Stromal cell of bone marrow (primary cell): ENCODE measurements at regions not wholly inside any gene's neighbourhood (a gene's known extent, or its start where the extent isn't known, plus 50 kb on each side); places are given as distances from the start of the nearest gene placed in this dataset.

ENCODE experiments used
- DNase-seq: peaks from one replicate; pipeline ENCODE4 v3.0.0-alpha.2; 2012; ENCODE audit warnings: low read depth

DNA sequence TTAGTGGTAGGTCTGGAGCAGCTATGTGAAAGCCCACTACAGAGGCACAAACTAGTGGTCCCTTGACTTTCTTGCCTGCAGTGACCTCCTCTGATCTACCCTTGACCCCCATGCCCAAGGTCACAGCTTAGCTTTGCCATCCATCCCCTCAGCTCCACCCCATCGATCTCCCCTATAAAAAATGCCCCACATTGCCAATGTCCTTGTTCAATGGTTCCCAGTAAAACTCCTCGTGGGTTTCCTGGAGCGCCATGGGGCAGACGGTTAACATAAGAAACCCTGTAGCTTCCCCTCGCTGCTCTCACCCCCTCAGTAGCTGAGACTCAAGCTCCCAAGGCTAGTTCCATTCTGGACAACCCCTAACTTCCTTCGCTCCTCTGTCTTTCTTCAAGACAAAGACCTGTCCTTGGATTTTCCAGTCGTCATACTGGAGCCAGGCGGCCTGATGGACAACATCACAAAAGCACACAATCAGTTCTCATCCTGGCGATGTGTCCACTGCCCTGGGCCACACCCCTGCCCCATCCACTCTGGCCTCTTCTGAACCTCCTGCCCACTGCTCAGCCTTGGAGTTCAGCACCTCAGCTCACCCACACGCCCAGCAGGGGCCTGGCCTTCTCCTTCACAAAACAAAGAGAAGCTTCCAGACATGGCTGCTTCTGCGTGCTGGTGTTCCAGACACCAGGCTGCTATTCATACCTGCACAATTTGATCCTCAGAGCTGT, 1429.3 kb downstream of the BRD1 start:
- no peak for DNase-seq

- no peak for DNase-seq
Measured at GRCh38 chr22:48397531-48398180, 1430.0 kb downstream of the BRD1 start.

DNA sequence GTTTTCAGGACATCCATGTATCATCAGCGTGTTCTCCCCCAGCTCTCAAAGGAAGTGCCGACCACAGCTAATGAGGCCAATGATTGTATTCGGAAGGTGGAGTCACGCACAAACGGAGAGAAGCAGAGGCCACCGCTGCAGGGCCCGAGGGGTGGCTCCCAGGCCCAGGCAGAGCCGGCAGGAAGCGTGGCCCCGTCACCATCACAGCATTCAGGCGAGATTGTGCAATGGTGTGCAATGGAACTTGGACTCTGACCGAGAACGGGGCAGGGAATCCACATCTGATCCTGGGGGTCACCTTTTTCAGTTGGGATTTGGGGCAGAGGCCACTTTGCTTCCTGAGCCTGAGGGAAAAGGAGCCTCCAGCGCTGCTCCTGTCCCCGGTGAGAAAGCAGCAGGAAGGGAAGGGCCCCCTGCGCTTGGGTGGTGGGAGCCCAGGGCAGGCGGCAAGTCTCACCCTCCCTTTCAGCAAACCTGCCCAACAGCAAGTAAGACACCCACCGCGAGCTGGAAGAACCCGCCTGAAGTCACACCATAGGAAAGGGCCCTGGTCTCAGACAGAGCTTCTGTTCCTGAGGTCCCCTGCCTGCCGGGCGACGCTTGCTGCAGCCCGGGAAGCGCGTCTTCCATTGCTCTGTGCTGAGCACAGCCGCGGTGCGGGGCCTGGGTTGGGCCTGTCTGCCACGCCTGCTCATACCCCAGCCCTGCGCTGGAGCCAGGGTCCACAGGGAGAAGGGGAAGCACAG, 1430.7 kb downstream of the BRD1 start:
- no peak for DNase-seq

GRCh38 chr22:48396091-48396784, 1431.4 kb downstream of the BRD1 start:
- no peak for DNase-seq

DNA sequence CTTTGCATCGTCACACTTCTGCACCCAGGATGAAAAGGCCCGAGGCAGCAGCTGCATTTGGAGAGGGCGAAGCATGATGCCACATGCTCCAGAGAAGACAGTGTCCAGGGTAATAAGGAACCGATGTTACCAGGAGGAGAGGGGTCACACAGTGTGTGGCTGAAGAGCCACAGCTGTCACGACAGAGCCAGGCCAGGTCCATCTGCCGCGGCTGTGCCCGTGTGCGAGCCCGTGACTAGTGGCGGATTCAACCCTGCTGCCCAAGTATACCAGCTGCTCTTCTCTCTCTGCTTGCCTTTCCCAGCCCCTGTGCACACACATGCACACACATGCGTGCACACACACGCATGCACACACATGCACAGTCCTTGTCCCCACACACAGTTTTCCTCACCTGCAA, 1432.5 kb downstream of the BRD1 start:
- DNase-seq = no peak

- no peak for DNase-seq
Measured at GRCh38 chr22:48394787-48395186, 1432.9 kb downstream of the BRD1 start.

- DNase-seq = no peak
Measured at GRCh38 chr22:48393885-48394284, 1433.8 kb downstream of the BRD1 start.

DNA sequence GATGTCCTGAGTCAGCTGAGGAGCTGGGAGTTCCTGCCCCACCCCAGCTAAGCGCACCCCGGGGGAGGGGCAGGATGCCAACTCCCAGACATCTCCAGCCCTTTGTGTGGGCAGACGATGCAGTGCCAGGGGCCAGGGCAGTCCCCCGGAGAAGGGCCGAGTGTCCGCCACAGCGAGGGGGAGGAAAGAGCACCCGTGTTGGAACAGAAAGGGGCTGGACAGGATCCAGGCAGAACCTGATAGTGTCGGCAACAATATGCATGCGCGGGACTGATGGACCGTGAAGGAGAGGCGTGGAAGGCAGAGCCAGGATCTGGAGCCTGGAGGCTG, 1434.7 kb downstream of the BRD1 start:
- DNase-seq = no peak

GRCh38 chr22:48391820-48392219, 1435.9 kb downstream of the BRD1 start:
- DNase-seq = no peak

GRCh38 chr22:48391171-48391711, 1436.4 kb downstream of the BRD1 start:
- no peak for DNase-seq

DNA sequence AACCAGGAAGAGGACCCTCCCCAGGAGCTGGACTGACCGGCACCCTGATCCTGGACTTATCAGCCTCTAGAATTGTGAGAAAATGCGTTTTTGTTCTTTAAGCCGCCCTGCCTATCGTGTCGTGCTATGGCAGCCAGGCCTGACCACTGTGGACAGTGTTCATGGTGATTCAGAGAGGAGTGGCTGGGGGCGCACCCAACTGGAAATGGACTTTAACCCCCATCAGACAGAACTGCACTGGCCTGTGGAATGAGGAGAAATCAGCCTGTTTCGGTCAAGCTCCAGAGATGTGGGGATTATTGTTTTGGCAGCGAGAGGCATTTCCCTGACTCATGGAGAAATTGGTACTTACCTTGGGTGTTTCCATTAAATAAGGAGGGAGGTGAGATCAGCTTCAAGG, 1437.8 kb downstream of the BRD1 start:
- DNase-seq = no peak

DNA sequence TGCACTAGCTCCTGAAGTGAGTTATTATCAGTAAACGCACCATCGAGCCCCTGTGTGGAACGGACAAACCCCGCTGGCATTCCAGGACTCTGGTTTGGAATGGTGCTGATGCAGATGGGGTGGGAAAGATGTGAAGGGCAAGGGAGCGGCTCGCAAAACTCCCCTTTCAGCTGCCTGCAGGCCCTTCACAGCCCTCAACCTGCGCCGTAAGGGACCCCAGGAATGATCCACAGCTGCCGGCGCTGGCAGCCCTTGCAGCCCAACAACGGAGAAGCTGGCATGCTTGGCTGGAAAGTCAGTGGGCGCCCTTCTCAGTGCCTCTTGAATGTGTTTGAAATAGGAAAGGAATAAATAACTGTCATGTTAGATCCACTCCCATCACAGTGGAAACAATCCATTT, 1445.5 kb downstream of the BRD1 start:
- DNase-seq = no peak

- DNase-seq = no peak
Measured at GRCh38 chr22:48380016-48380665, 1447.5 kb downstream of the BRD1 start.

- no peak for DNase-seq
Measured at GRCh38 chr22:48379371-48379770, 1448.3 kb downstream of the BRD1 start.

- DNase-seq = no peak
Measured at GRCh38 chr22:48378673-48379072, 1449.0 kb downstream of the BRD1 start.

DNA sequence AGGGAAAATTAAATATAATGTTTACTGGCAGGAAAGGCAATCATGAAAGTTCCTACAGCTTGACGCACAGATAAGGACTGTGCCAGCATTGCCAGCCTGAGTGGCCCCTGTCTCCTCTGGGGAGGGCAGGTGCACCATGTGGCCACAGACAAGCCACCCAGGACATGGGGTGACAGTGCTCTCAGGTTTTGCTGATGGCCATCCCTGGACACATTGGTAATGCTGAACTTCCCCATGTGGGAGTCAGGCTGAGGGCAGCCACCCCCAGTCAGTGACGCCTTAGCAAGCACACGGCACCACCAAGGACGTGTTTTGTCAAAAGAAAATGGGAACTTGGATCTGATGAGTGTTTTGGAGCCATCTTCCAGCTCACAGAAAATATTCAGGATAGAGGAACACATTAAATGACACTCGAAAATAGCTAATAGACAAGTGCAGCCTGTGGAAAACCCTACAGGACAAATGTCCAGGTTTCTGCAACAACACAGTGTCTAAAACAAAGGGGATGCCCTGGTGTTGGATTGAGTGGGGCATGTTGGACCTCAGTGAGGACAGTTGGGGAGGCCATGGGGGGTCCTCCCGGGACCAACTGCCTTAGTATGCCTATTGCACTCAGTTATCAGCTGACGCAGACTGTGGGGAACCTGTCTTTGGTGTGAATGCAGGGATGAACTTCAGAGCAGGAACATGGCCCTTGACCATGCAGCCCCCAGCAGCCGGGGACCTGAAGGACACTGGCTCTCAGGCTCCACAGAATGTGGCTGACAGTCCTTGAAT, 1450.5 kb downstream of the BRD1 start:
- no peak for DNase-seq

- no peak for DNase-seq
Measured at GRCh38 chr22:48376428-48376827, 1451.2 kb downstream of the BRD1 start.

DNA sequence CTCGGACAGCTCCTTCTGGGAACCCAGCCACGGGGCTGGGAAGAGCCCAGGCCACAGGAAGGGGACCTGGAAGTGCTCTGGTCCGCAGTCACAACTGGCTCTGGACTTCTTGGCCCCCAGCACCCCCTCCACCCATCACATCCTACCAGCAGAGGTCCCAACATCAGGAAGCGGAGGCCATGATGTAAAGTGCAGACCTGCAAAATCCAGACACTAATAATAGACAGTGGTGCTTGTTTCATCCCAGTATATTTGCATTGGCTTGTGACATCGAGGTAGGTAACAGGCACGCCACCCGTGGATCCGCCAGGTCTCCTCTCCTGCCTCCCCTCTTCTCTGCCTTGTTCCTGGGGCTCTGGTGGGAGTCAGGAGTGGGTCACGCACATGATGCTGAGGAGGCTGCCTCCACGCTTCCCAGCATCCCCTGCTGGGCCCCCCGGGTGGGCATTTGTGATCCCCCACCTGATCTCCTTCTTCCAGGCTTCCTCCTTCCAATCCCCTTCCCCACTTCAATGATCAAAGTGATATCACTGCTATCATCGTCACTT, 1454.0 kb downstream of the BRD1 start:
- DNase-seq = no peak

DNA sequence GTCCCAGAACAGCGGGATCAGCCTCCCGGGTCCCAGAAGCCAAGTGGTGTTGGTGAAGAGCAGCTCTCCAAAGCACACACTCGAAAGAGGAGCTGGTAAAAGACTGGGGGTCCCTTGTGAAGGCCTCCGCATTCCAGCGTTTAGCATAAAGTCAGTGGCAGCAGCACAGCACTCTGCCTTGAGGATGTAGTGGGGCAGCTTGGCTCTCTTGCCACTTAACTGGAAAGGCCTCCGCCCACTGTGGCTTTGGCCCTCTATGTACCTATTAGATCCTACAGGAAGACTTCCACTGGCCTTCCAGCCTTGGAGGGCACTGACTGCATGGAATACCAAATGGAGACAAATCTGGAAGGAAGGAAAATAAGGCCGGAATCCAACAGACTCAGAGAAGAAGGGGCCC, 1455.3 kb downstream of the BRD1 start:
- no peak for DNase-seq

GRCh38 chr22:48371391-48371790, 1456.3 kb downstream of the BRD1 start:
- no peak for DNase-seq
